ENCODE measurements at regions not wholly inside any gene's neighbourhood (a gene's known extent, or its start where the extent isn't known, plus 50 kb on each side); places are given as distances from the start of the nearest gene placed in this dataset.

DNA sequence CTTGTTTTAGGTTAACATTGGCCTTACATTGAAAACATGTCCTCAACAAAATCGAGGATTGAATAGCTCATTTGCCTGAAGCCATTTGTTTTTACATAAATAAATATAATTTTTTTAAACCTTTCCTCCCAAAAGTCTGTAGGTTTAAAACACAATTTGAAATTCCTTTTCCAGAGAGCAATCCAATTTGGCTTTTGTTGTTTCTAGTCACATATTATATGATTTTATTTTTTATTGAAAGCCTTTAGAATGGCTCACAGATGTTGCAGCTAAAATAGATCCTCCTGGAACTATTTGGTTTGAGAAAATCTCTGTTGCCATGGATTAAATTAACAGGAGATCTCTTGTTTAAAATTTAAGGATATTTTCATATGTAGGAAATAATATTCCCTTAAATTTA lies 512.6 kb downstream of the KLF5 start:
- TF ChIP-seq, protein P1, sequence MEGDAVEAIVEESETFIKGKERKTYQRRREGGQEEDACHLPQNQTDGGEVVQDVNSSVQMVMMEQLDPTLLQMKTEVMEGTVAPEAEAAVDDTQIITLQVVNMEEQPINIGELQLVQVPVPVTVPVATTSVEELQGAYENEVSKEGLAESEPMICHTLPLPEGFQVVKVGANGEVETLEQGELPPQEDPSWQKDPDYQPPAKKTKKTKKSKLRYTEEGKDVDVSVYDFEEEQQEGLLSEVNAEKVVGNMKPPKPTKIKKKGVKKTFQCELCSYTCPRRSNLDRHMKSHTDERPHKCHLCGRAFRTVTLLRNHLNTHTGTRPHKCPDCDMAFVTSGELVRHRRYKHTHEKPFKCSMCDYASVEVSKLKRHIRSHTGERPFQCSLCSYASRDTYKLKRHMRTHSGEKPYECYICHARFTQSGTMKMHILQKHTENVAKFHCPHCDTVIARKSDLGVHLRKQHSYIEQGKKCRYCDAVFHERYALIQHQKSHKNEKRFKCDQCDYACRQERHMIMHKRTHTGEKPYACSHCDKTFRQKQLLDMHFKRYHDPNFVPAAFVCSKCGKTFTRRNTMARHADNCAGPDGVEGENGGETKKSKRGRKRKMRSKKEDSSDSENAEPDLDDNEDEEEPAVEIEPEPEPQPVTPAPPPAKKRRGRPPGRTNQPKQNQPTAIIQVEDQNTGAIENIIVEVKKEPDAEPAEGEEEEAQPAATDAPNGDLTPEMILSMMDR (conservative IDR thresholded peaks at IDR 0.05; ENCODE audit: low read length) = no peak
- TF ChIP-seq EZH2phosphoT487 (IDR thresholded peaks at IDR 0.05; ENCODE audit: borderline replicate concordance, low read depth, low read length) = no peak
